SHP77 (cell line): ENCODE measurements at regions not wholly inside any gene's neighbourhood (a gene's known extent, or its start where the extent isn't known, plus 50 kb on each side); places are given as distances from the start of the nearest gene placed in this dataset.

Experiments used
- DNase-seq, 2 experiments: peaks; one replicate each; lab custom pipeline; 2025; lab: John Stamatoyannopoulos, UW

DNA sequence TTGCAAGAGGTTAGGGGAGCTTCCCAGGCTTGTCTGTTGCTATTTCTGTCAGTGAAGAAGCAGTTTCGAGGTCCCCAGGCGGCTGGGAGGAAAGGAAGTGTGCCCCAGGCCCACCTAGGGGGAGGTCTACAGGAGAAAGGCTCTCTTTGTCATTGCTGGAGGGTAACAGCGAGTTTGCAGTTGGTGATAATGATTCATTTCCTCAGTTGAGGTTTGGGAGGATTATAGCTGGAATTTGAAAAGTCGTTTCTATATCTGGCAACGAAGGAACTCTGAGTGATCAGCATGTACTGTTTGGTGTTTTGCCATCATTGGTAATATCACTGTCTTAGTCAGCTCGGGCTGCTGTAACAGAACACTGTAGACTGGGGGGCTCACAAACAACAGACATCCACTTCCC lies 65.5 kb upstream of the UBE3A start:
- no peak for DNase-seq

DNA sequence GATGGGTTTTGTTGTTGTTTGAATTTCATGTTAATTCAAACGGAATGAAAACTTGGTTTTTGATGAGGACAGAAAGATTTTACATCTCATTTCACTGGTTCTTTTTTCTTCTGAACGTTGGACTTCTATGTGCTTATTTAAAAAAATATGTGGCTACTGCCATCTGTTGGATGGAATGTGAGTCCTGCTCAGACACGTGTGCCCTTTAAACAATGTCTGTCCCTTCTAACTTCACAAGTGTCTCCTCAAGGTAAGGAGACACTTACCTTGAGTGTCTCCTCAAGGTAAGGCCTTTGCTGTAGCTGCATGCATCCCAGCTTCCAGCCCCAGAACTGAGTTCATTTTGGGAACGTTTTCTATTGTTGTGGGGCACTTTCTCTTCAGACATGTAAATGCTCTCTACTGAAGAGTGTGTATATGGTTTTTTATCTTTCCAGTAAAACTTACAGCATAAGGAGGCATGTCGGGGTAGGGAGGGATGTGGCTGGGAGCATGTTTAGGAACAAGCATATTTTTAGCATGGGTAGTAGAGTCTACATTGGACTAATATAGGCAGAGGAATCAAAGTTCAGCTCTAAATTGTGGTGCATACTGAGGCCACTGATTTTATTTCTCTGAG lies 63.1 kb upstream of the UBE3A start:
- peak; percentile 3 to 24 for DNase-seq

DNA sequence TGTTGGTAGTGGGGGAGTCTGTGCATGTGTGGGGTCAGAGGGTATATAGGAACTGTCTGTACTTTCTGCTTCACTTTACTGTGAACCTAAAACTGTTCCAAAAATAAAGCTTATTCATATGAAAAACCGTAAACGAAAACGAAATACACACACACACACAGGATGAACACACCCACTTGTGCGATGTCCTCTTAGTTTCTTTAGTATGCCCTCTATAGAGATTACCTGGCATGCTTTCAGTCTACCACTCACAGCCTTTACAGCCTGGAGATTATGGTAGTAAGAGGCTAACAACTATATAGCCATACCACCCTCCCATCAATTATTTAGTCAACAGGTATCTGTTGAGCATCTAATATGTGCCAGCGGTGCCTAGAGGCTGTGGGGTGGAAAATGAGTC lies 60.0 kb upstream of the UBE3A start:
- no peak for DNase-seq

DNA sequence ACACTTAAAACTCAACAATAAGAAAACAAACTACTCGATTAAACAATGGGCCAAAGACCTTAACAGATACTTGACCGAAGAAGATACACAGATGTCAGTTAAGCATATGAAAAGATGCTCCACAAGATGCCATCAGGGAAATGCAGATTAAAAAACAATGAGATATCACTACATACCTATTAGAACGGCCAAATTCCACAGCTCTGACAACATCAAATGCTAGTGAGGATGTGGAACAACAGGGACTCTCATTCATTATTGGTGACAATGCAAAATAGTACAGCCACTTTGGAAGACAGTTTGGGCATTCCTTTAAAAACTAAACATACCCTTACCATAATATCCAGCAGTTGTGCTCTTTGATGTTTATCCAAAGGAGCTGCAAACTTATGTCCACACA lies 59.1 kb upstream of the UBE3A start:
- no peak for DNase-seq

DNA sequence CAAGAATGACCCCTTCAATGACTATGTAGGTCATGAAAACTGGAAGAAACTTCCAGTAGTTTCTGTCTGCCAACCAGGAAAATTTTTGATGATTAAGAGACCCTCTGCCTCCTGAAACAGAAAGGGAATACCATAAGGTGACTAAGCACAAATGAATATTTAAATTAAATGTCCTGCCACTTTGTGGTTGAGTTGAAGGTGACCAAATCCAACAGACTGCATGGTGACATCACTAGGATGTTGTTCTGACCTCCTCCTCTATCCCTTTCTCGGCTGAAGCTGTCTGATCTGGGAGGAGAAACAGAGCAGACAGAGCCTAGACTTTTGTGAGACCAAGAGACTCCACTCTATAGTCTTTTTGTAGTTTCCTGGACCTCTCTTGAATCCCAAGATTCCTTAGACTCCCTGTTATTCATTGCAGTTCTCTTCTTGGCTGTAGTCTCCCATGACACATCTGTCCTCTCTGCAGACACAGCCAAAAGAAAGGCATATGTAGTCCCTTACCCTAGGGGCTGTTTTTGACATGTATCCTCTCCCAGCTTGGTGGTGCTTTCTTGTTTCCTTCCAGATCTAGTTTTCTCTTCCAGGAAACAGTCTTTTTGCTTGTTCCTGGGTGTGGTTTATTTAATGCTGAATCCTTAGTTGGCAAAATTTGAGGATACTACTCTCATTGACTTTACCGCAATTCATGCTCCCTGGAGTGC lies 55.2 kb upstream of the UBE3A start:
- DNase-seq: no peak

DNA sequence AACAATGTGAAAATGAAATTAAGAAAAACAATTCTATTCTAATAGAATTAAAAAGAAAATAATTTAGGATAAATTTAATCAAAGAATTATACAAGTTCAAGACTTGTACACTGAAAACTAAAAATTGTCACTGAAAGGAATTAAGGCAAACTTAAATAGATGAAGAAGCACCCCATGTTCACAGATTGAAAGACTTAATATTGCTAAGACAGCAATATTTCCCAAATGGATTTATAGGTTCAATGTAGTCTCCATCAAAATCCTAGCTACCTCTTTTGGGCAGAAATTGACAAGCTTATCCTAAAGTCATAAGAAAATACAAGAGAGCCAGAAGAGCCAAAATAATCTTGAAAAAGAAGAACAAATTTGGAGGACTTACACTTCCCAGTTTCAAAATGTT lies 53.5 kb upstream of the UBE3A start:
- no peak for DNase-seq
